ENCODE measurements at regions not wholly inside any gene's neighbourhood (a gene's known extent, or its start where the extent isn't known, plus 50 kb on each side); places are given as distances from the start of the nearest gene placed in this dataset.
A peak's percentile ranks its signal among the peaks of the same experiment; 100 is the strongest.
"Not testable (repeated sequence)": the region's sequence is repeated elsewhere in the genome, so short reads cannot be mapped to it uniquely, and the experiment has no call there.

GRCh38 chr5:171543148-171543815, 123.8 kb downstream of the FGF18 start:
- no peak for DNase-seq

GRCh38 chr5:171544913-171545765, 125.7 kb downstream of the FGF18 start:
- no peak for DNase-seq

GRCh38 chr5:171549274-171549673, 129.8 kb downstream of the FGF18 start:
- DNase-seq: no peak

DNA sequence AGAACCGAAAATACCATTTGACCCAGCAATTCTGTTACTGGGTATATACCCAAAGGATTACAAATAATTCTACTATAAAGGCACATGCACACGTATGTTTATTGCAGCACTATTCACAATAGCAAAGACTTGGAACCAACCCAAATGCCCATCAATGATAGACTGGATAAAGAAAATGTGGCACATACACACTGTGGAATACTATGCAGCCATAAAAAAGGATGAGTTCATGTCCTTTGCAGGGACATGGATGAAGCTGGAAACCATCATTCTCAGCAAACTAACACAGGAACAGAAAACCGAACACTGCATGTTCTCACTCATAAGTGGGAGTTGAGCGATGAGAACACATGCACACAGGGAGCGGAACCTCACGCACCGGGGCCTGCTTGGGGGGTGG, 134.4 kb downstream of the FGF18 start:
- DNase-seq: not testable (repeated sequence)

- no peak for DNase-seq
Observed at GRCh38 chr5:171555160-171555559, 135.7 kb downstream of the FGF18 start.

GRCh38 chr5:171562822-171563221, 143.4 kb downstream of the FGF18 start:
- DNase-seq: peak in 1 of 2 donors; percentile 7

- no peak for DNase-seq
Observed at GRCh38 chr5:171568389-171568788, 148.9 kb downstream of the FGF18 start.

DNA sequence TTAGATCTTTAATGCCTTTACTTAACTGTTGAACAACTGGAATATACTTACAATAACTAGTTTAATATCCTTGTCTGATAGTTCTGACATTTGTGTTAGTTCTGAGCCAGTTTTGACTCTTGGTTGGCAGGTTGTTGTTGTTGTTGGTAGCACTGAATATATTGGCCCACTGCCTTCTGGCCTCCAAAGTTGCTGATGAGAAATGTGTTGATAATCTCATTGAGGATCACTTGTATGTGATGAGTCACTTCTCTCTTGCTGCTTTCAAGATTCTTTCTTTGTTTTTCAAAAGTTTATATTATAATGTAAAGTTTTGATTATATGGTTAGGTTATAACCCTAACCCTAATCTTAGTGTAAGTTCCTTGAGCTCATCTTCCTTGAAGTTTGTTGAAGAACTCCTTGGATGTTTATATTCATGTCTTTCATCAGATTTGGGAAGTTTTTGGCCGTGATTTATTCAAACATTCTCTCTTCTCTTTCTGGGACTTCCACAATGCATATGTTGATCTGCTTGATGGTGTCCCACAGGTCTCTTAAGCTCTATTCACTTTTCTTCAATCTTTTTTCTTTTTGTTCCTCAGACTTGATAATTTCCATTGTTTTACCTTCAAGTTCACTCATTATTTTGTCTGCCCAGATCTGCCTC, 149.7 kb downstream of the FGF18 start:
- no peak for DNase-seq

DNA sequence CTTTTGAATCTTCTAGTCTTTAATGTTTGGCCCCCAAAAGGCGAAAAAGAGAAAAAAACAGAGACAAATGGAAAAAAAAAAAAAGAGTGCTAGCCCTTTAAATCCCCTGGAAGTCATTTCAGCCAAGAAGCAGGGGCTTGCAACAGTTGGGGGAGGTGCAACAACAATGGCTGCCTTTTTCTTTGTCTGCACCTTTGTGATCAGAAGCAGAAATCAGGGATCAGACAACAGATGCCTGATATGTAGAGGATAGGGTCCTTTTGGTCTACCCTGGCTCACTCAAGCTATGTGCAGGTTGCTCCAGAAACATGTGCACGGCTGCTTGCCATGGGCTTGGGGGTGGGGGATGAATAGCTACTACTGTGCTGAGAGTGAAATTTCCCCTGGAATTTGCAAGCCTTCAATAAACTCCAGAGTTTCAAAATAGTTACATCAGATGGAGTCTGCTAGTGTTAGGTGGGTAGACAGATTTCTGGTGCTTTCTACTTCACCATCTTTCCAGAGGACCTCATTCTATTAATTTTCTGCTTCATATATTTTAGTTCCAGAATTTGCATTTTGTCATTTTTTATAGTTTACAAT, 150.9 kb downstream of the FGF18 start:
- DNase-seq: no peak

GRCh38 chr5:171571663-171572062, 152.2 kb downstream of the FGF18 start:
- DNase-seq: no peak

DNA sequence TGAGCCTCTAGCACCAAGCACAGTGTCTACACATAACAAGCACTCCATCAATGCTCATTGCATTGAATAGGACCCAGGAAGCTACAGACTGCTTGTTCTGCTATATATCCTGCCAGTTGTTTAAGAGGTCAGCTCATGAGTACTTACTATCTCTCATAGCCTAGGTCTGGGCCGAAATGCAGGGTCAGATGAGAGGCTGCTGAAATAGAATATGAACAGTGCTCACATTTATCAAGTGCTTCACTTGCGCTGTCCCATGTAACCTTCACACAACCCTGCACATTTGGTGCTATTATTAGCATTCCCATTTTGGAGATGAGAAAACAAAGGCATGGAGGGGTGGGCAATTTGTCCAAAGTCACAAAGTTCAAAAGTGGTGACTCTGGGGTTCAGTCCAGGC, 153.6 kb downstream of the FGF18 start:
- no peak for DNase-seq

DNA sequence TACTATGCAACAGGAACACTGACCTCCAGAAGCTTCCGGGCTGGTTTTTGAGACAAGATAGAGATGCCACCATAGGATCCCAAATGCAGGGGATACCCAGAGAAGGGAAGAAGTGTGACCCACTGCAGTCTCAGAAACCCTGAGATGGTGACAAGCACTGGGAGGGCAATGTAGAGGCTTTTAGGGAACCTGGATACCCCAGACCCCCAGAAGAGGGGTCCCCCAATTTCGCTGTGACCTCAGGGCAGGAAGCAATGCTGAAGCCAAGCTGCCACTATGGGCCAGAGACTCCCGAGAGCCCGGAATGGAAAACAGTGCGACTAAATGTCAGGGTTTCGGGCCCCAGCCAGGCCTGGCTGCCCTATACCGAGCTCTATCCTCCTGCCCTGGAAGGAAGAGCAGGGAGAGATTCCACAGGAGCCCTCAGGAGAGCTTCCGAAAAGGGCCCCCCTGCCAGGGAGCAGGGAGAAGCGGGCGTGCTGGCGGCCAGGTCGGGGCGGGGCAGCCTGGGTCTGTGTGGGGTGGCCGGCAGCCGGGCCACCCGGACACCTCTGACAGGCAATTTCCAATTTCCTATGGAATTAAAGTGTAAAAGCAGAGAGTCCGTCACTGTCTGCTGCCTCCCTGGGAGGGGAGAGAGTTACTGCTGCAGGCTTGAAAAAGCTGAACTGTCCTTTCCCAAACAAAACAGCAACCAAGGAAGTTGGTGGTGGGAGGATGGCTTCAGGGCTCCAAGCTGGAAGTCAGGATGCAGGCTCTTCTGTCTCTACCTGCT, 154.2 kb downstream of the FGF18 start:
- no peak for DNase-seq

DNA sequence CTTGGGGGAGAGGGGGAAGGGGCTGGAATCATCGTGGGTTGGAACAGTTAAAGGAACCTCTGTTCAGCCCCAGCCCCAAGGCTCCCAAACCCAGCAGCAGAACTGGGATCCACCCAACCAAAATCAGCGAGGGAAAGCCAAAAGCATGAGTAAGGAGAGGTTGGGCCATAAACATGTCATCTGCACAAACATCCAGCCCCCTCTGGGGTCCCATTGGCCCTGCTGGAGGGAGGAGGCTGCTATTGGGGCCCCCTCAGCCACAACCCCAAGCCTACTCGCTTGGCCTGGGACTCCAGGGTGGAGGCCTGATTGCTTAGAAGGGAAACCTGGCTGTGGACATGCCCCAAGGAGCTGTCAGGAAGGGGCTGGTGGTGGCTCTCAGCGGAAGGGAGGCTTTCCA, 154.9 kb downstream of the FGF18 start:
- DNase-seq: no peak

DNA sequence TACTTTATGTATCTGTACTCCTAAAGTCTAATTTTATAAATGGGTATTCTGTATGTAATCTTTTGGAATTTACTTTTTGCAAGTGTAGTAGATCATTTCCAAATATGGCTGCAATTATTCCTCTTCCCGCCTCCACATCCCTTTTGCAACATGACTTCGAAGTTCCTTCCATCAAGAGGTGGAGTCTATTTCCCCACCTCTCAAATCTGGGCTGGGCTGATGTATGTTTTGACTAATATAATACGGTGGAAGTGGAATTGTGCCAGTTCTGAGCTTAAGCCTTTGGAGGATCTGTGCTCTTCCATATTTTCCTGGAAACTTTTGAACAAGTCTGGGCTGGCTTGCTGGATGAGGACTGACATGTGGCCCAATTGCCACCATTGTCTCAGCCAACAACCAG, 155.9 kb downstream of the FGF18 start:
- DNase-seq: no peak

- no peak for DNase-seq
Observed at GRCh38 chr5:171575808-171576207, 156.4 kb downstream of the FGF18 start.

- DNase-seq: no peak
Observed at GRCh38 chr5:171577042-171577758, 157.8 kb downstream of the FGF18 start.

DNA sequence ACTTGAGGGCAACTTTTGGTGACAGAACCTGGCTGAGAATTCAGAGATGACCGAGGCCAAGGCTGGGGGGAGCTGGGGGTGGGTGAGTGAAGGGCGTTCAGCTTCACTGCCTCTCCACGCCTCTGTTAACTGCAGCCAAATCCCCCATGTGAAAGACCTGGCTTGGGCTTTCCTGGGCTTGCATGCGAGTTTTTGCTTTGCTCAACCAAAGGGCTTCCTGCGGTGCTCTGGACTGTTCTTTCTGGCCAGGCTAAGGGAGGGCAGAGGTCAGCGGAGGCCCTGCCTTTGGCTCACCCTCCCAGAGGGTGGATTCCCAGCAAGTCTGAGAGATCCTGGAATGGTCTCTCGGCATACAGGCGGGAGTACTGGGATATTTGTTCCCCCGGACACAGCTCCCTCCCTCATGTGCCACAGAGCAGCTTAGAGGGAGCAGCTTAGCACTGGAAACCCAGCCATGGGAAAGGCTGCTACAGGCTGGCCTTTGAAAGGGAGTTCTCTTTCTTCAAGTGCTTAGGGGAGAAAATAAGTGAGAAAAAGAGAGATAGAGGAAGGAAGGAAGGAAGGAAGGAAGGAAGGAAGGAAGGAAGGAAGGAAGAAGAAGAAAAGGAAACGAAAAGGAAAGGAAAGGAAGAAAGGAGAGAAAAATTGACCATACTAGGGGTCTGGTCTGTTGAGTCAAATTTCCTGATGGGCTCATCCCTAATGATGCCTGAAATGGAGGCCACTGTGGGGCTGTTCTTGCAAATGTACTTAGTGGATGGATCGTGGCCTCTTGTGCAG, 158.8 kb downstream of the FGF18 start:
- DNase-seq: no peak

DNA sequence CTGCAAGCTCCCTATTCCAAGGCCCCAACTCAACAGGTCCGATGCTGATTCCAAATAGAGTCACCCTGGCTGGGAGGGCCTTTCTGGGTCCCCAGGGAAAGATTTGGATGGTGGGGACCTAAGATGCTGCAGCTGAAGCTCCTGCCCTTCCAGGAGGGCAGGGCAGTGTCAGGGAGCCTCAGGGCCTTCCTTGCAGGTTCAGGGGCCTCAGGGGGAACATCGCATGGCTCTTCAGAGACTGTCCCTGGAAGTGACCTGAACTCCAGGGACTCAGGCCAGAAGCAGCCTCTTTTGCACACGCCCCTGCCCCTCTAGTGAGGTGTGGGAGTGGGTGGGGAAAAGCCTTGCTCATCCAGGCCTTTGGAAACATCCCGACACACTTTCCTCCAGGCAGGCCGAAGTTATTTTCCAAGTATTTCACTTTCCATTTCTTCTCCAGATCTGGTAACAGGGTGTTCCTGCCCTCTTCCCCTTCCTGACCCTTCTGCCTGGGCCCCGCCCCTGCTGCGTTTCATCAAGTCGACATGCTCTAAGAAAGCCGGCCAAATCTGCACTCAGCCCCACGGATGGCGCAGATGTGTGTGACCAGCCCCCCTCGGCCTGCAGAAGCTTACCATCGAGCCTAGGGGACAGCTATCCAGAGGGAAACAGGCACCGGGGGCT, 159.5 kb downstream of the FGF18 start:
- no peak for DNase-seq

DNA sequence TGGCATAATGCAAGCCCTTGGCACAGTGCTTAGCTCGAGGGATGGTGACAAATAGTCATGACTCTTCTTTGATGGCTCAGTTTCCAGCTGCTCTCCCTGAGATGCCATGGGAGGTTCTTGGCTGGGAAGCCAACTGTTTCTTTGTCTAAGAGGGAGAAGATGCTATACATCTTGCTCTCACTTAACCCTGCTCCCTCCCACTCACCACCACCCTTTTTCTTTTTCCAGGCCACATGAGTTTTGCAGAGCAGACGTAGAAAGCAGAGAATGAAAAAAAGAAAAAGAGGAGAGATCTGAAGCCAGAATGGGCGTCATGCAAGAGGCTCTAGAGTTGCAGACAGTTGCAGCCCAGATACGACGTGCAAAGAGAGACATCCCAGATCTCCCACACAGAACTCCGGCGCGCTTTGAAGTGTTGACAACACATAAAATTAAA, 160.5 kb downstream of the FGF18 start:
- DNase-seq: no peak

- DNase-seq: no peak
Observed at GRCh38 chr5:171580502-171581265, 161.2 kb downstream of the FGF18 start.

Data from stimulated activated CD4-positive, alpha-beta T cell treated with anti-CD3 and anti-CD28 coated beads, Interleukin-2, amount 100 ng/mL, for 48 hours (primary cell).